Hepatic stellate cell (primary cell): ENCODE measurements at regions not wholly inside any gene's neighbourhood (a gene's known extent, or its start where the extent isn't known, plus 50 kb on each side); places are given as distances from the start of the nearest gene placed in this dataset.
"Not testable (repeated sequence)": the region's sequence is repeated elsewhere in the genome, so short reads cannot be mapped to it uniquely, and the experiment has no call there.

Experiments used
- DNase-seq: peaks from one replicate; pipeline ENCODE4 v3.0.0; 2011; ENCODE audit warnings: low spot score

GRCh38 chr6:14390805-14391204 lies 273.2 kb downstream of the CD83 start:
- no peak for DNase-seq

DNA sequence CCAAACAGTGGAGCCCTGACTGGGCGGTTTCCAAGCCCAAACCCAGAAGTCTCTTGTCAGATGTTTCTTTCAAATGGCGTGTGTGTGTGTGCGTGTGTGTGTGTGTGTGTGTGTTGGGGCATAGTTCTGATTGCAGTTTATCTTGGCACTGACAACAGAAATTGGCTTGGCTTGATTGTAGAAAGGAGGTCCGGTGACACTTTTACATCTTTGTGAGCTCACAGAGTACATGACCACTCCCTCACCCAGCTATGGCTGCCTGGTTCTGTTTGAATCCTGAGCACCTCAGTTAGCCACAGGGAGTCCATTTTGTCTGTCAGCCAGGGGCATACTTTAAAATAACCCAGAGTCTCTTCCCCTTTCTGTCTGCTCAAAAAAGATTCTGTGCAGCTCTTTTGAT lies 276.3 kb downstream of the CD83 start:
- DNase-seq: no peak

- DNase-seq: no peak
Observed at GRCh38 chr6:14396392-14396791, 278.8 kb downstream of the CD83 start.

- DNase-seq: no peak
Observed at GRCh38 chr6:14396826-14397517, 279.4 kb downstream of the CD83 start.

GRCh38 chr6:14397518-14397901 lies 279.9 kb downstream of the CD83 start:
- no peak for DNase-seq

DNA sequence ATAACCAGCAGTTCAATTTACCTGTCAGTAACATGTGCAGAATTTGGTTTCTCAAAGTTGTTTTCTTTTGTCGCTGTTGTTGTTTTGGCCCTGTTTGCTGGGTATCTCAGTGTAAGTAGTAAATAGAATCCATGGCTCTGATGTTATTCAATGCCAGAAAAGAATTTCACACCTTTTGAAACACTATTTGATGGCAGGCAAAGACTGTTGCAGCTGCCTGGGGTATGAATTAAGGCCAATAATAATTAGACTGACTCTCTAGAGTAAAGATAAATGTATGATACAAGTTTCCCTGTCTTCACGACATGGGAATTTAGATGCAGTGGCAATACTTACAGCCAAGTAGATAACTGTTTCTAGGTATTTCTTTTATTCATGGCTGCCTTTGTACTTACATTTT lies 281.4 kb downstream of the CD83 start:
- DNase-seq: no peak

- DNase-seq: no peak
Observed at GRCh38 chr6:14399635-14400034, 282.1 kb downstream of the CD83 start.

- peak; percentile 9 for DNase-seq
Observed at GRCh38 chr6:14401246-14401645, 283.7 kb downstream of the CD83 start.

- no peak for DNase-seq
Observed at GRCh38 chr6:14406614-14407331, 289.2 kb downstream of the CD83 start.

GRCh38 chr6:14408446-14408845 lies 290.9 kb downstream of the CD83 start:
- no peak for DNase-seq

- DNase-seq: no peak
Observed at GRCh38 chr6:14412026-14412425, 294.5 kb downstream of the CD83 start.

GRCh38 chr6:14415452-14415851 lies 297.9 kb downstream of the CD83 start:
- no peak for DNase-seq

- no peak for DNase-seq
Observed at GRCh38 chr6:14417377-14417776, 299.8 kb downstream of the CD83 start.

DNA sequence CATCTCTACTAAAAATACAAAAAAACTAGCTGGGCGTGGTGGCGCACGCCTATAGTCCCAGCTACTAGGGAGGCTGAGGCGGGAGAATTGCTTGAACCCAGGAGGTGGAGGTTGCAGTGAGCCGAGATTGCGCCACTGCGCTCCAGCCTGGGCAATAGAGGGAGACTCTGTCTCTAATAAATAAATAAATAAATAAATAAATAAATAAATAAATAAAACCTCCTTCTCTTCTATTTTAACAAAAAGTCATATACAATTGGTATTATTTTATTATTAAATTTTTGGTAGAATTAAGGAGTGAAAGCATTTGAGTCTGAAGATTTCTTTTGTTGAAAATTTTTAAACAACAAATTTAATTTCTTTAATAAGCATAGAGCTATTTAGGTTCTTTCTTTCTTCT lies 301.7 kb downstream of the CD83 start:
- not testable (repeated sequence) for DNase-seq

- no peak for DNase-seq
Observed at GRCh38 chr6:14422061-14422460, 304.5 kb downstream of the CD83 start.

DNA sequence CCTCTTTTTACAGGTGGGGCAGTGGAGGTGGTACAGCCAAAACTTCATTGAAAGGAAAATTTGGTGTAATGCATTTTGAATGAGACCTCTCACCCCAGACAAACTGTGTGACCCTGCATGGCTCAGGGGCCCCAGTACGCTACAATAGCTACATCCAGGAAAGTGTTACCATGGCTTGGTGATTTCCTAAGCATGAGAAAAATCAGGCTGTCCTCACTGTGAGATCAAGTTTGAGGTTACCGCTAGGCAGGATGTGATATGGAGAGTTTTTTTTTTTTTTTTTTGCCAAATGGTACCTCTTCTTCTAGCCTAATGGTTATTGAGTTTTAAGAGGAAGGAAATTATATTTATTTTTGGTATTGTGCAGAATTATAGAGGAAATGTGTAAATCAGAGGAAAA lies 305.3 kb downstream of the CD83 start:
- no peak for DNase-seq

DNA sequence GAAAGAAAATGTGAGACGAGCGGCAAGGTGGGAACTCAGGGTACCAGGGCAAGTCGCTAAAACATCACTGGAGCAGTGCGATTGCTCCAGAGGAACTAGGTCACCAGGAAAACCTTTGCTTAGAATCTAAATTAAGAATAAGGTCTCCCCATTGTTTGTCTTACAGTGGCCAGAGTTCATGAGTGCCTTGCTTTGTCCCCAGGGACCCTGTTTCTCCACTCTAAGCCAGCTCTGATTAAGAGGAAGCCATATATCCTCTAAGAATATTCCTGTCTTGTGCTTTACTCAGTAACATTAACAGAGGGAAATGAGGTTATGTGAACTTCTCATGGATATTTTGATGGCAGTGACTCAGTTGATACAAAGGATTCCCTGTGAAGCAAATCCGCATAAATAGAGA lies 305.8 kb downstream of the CD83 start:
- DNase-seq: no peak

DNA sequence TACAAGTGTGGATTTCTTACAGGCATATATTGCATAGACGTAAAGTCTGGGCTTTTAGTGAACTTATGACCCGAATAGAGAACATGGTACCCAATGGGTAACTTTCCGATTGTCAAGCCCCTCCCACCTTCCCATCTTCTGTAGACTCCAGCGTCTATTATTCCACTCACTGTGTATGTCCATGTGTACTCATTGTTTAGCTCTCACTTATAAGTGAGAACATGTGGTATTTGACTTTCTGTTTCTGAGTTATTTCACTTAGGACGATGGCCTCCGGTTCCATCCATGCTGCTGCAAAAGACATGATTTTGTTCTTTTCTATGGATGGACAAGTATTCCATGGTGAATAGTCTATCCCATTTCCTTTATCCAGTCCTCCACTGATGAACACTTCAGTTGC lies 306.4 kb downstream of the CD83 start:
- no peak for DNase-seq

- DNase-seq: no peak
Observed at GRCh38 chr6:14425805-14426204, 308.2 kb downstream of the CD83 start.

- no peak for DNase-seq
Observed at GRCh38 chr6:14426281-14426680, 308.7 kb downstream of the CD83 start.

GRCh38 chr6:14428269-14428668 lies 310.7 kb downstream of the CD83 start:
- DNase-seq: no peak

GRCh38 chr6:14429396-14429795 lies 311.8 kb downstream of the CD83 start:
- no peak for DNase-seq

- no peak for DNase-seq
Observed at GRCh38 chr6:14430218-14430617, 312.6 kb downstream of the CD83 start.
